NB4 (cell line): ENCODE measurements at regions not wholly inside any gene's neighbourhood (a gene's known extent, or its start where the extent isn't known, plus 50 kb on each side); places are given as distances from the start of the nearest gene placed in this dataset.

Experiments
- DNase-seq: peaks from one replicate; pipeline ENCODE4 v3.0.0; 2010; ENCODE audit warnings: low read depth
- H3K4me3 ChIP-seq: one replicate; pipeline ENCODE4 v1.5.1; 2011; ENCODE audit warnings: mild to moderate bottlenecking, low read depth, low read length, moderate library complexity
- CTCF ChIP-seq: IDR thresholded peaks from one replicate; pipeline ENCODE4 v1.5.1; 2012; ENCODE audit warnings: low read depth, low read length
- MAX ChIP-seq: IDR thresholded peaks from 2 replicates; pipeline ENCODE4 v1.6.1; 2011; ENCODE audit warnings: low read depth, low read length
- MYC ChIP-seq: IDR thresholded peaks from 2 replicates; pipeline ENCODE4 v1.6.1; 2011; ENCODE audit warnings: low read depth, low read length
- POLR2A ChIP-seq: IDR thresholded peaks from 2 replicates; pipeline ENCODE4 v1.6.1; 2011; ENCODE audit warnings: mild to moderate bottlenecking; ENCODE audit not compliant: insufficient read length; ENCODE audit errors: extremely low read depth

- no peak for TF ChIP-seq MAX
- TF ChIP-seq CTCF: no peak
- no peak for TF ChIP-seq POLR2A
- TF ChIP-seq MYC: no peak
- H3K4me3 ChIP-seq: no peak overlapping the region
- DNase-seq: no peak
Observed at GRCh38 chr3:153961494-153961893, 159.7 kb upstream of the ARHGEF26 start.

- TF ChIP-seq CTCF: no peak
- no peak for TF ChIP-seq MYC
- no peak for TF ChIP-seq POLR2A
- no peak for TF ChIP-seq MAX
- DNase-seq: no peak
- no peak overlapping the region for H3K4me3 ChIP-seq
Observed at GRCh38 chr3:153963012-153963411, 158.2 kb upstream of the ARHGEF26 start.

- TF ChIP-seq CTCF (no peak), POLR2A (no peak), MYC (no peak), MAX (no peak)
- no peak for DNase-seq
- H3K4me3 ChIP-seq: no peak overlapping the region
Observed at GRCh38 chr3:153967260-153967659, 153.9 kb upstream of the ARHGEF26 start.

GRCh38 chr3:153970047-153970446, 151.1 kb upstream of the ARHGEF26 start:
- H3K4me3 ChIP-seq: no peak overlapping the region
- no peak for DNase-seq
- no peak for TF ChIP-seq POLR2A
- no peak for TF ChIP-seq CTCF
- TF ChIP-seq MAX: no peak
- TF ChIP-seq MYC: no peak

GRCh38 chr3:153970741-153971347, 150.3 kb upstream of the ARHGEF26 start:
- peak; percentile 14 for DNase-seq
- H3K4me3 ChIP-seq: no peak overlapping the region
- peak; percentile 10 for TF ChIP-seq CTCF
- no peak for TF ChIP-seq MAX

- H3K4me3 ChIP-seq: no peak overlapping the region
Observed at GRCh38 chr3:153972862-153973261, 148.3 kb upstream of the ARHGEF26 start.

More at GRCh38 chr3:153972862-153973261, 148.3 kb upstream of the ARHGEF26 start:
- no peak for DNase-seq
- TF ChIP-seq MYC: no peak
- TF ChIP-seq CTCF: no peak
- TF ChIP-seq POLR2A: no peak
- no peak for TF ChIP-seq MAX
